Keratinocyte (primary cell): ENCODE measurements at regions not wholly inside any gene's neighbourhood (a gene's known extent, or its start where the extent isn't known, plus 50 kb on each side); places are given as distances from the start of the nearest gene placed in this dataset.

Experiments
- DNase-seq: peaks from one replicate; pipeline ENCODE4 v3.0.0-alpha.2; 2011; ENCODE audit warnings: low read depth, missing footprints, low spot score
- FAIRE-seq: peaks from 2 replicates; lab custom pipeline; 2011; peaks lifted over from hg19 to GRCh38; lab: Jason Lieb, UNC
- H2AFZ ChIP-seq: 2 replicates; pipeline ENCODE4 v1.6.0; 2012; ENCODE audit warnings: low read length, control low read depth, inconsistent platforms; ENCODE audit not compliant: control insufficient read depth
- H3K27ac ChIP-seq: 2 replicates; pipeline ENCODE4 v1.5.1; 2011; ENCODE audit warnings: low read length; ENCODE audit not compliant: control insufficient read depth, insufficient read depth
- H3K27me3 ChIP-seq: 3 replicates; pipeline ENCODE4 v1.6.0; 2011; ENCODE audit warnings: low read length; ENCODE audit not compliant: control insufficient read depth, insufficient read depth; ENCODE audit errors: extremely low read depth
- H3K36me3 ChIP-seq, 2 experiments: 2 replicates in 1 of 2; 3 replicates in 1 of 2; pipeline ENCODE4 v1.5.1; 2011; ENCODE audit warnings: low read length in 2 of 2, mild to moderate bottlenecking in 1 of 2; ENCODE audit not compliant: control insufficient read depth in 2 of 2, insufficient read depth in 2 of 2; ENCODE audit errors: extremely low read depth in 1 of 2
- H3K4me1 ChIP-seq: 3 replicates; pipeline ENCODE4 v1.5.1; 2011; ENCODE audit warnings: low read length; ENCODE audit not compliant: control insufficient read depth, insufficient read depth; ENCODE audit errors: extremely low read depth
- H3K4me2 ChIP-seq: 3 replicates; pipeline ENCODE4 v1.6.0; 2011; ENCODE audit warnings: low read depth, low read length; ENCODE audit not compliant: control insufficient read depth, insufficient read depth; ENCODE audit errors: extremely low read depth
- H3K4me3 ChIP-seq, 3 experiments: fragments of 200-600 bp in 1 of 3; sonication (generic) in 1 of 3; 2 replicates in 2 of 3; 3 replicates in 1 of 3; pipeline ENCODE4 v1.5.1; 2011 to 2016; ENCODE audit warnings: low read length in 3 of 3, mild to moderate bottlenecking in 3 of 3, control low read depth in 2 of 3, inconsistent platforms in 1 of 3, low read depth in 1 of 3, mixed read lengths in 1 of 3, mixed run types in 1 of 3, moderate library complexity in 1 of 3; ENCODE audit not compliant: control insufficient read depth in 2 of 3, insufficient read depth in 2 of 3; ENCODE audit errors: extremely low read depth in 1 of 3
- H3K79me2 ChIP-seq: 2 replicates; pipeline ENCODE4 v1.6.0; 2012; ENCODE audit warnings: low read length; ENCODE audit not compliant: control insufficient read depth, insufficient read depth
- H3K9ac ChIP-seq: 3 replicates; pipeline ENCODE4 v1.6.0; 2011; ENCODE audit warnings: low read length; ENCODE audit not compliant: control insufficient read depth, insufficient read depth; ENCODE audit errors: extremely low read depth
- H3K9me1 ChIP-seq: 3 replicates; pipeline ENCODE4 v1.6.0; 2011; ENCODE audit warnings: low read length; ENCODE audit not compliant: control insufficient read depth, insufficient read depth; ENCODE audit errors: extremely low read depth
- H3K9me3 ChIP-seq: 2 replicates; pipeline ENCODE4 v1.5.1; 2012; ENCODE audit warnings: low read depth, low read length; ENCODE audit not compliant: control insufficient read depth
- H4K20me1 ChIP-seq: 3 replicates; pipeline ENCODE4 v1.6.0; 2011; ENCODE audit warnings: low read length; ENCODE audit not compliant: control insufficient read depth, insufficient read depth; ENCODE audit errors: extremely low read depth
- EZH2 ChIP-seq: IDR thresholded peaks from one replicate; pipeline ENCODE4 v1.6.1; 2012; ENCODE audit warnings: inconsistent platforms, mild to moderate bottlenecking, low read length, moderate library complexity
- dilution Hi-C: fragments of 300-500 bp; cut with MboI; formaldehyde crosslinking; loops from one replicate; pipeline ENCODE4 v1.7.0; 2020; ENCODE audit warnings: low sequenced_read_pairs; ENCODE audit not compliant: extremely low pct_ligation_motif_present
- TF ChIP-seq, protein P1 (sequence below), 3 experiments: IDR thresholded peaks in 1 of 3; conservative IDR thresholded peaks in 1 of 3; optimal IDR thresholded peaks in 1 of 3; 2 replicates in 2 of 3; 3 replicates in 1 of 3; pipeline versions ENCODE3 to v1.5.1; 2011; ENCODE audit warnings: low read length in 3 of 3, mild to moderate bottlenecking in 3 of 3, moderate library complexity in 2 of 3, control low read depth in 1 of 3, inconsistent platforms in 1 of 3; ENCODE audit not compliant: insufficient read depth in 2 of 3; ENCODE audit errors: extremely low read depth in 1 of 3

- dilution Hi-C loops: no loop called here
- TF ChIP-seq EZH2: no peak
- TF ChIP-seq, protein P1, sequence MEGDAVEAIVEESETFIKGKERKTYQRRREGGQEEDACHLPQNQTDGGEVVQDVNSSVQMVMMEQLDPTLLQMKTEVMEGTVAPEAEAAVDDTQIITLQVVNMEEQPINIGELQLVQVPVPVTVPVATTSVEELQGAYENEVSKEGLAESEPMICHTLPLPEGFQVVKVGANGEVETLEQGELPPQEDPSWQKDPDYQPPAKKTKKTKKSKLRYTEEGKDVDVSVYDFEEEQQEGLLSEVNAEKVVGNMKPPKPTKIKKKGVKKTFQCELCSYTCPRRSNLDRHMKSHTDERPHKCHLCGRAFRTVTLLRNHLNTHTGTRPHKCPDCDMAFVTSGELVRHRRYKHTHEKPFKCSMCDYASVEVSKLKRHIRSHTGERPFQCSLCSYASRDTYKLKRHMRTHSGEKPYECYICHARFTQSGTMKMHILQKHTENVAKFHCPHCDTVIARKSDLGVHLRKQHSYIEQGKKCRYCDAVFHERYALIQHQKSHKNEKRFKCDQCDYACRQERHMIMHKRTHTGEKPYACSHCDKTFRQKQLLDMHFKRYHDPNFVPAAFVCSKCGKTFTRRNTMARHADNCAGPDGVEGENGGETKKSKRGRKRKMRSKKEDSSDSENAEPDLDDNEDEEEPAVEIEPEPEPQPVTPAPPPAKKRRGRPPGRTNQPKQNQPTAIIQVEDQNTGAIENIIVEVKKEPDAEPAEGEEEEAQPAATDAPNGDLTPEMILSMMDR (optimal IDR thresholded peaks at IDR 0.05 in 1 of 3, IDR thresholded peaks at IDR 0.05 in 1 of 3, conservative IDR thresholded peaks at IDR 0.05 in 1 of 3; ENCODE audit: extremely low read depth in 1 of 3, insufficient read depth in 2 of 3, low read length in 3 of 3): no peak
- no peak for DNase-seq
- Histone ChIP-seq H3K9me3 (no peaks in the 10 kb centered on the region), H3K4me1 (no peaks in the 10 kb centered on the region), H2AFZ (no peak overlapping the region), H3K79me2 (no peaks in the 10 kb centered on the region), H3K27me3 (no peaks in the 10 kb centered on the region), H3K4me3 (no peak overlapping the region), H3K9ac (no peak overlapping the region), H3K27ac (no peak overlapping the region), H3K36me3 (no peaks in the 10 kb centered on the region), H3K9me1 (no peaks in the 10 kb centered on the region), H4K20me1 (no peaks in the 10 kb centered on the region), H3K4me2 (no peak overlapping the region)
- no peak for FAIRE-seq
Measured at GRCh38 chr4:121243485-121243884, 79.4 kb upstream of the TNIP3 start.

DNA sequence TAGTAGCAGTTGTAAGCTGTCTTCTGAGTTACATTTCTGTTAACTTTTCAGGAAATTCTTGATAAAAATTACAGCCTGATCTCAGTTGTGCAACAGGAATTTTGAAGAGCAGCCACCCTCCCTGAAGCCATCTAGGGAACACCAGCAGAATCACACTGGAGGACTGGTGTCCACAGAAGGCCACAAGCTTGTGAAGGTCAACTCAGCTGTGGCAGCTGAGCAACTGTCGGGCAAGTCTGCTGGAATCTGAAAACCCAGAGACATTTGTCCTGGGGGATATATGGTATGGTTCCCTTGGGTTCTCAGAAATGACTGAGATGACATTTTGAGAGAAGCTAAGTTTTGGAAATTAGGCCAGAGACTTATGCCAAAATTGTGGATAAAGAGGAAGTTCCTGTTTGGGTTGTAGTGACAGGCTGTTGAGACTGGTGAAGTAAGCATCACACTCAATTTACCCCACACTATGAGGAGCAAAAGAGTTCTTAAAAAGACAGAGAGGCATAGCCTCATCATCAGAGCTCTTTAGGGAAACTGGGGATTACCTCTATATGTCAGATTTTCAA lies 78.1 kb upstream of the TNIP3 start:
- DNase-seq: no peak
- no peaks in the 10 kb centered on the region for H3K36me3 ChIP-seq
- no peak overlapping the region for H3K4me3 ChIP-seq
- dilution Hi-C loops: no loop called here
- H3K9me3 ChIP-seq: no peaks in the 10 kb centered on the region
- no peak overlapping the region for H3K27ac ChIP-seq
- H3K4me1 ChIP-seq: no peaks in the 10 kb centered on the region
- H3K9ac ChIP-seq: no peak overlapping the region
- no peak overlapping the region for H2AFZ ChIP-seq
- H3K4me2 ChIP-seq: no peak overlapping the region
- no peaks in the 10 kb centered on the region for H4K20me1 ChIP-seq
- FAIRE-seq: no peak
- TF ChIP-seq EZH2: no peak
- TF ChIP-seq, protein P1 (optimal IDR thresholded peaks at IDR 0.05 in 1 of 3, IDR thresholded peaks at IDR 0.05 in 1 of 3, conservative IDR thresholded peaks at IDR 0.05 in 1 of 3; ENCODE audit: extremely low read depth in 1 of 3, insufficient read depth in 2 of 3, low read length in 3 of 3): no peak
- H3K9me1 ChIP-seq: no peaks in the 10 kb centered on the region
- no peaks in the 10 kb centered on the region for H3K27me3 ChIP-seq
- H3K79me2 ChIP-seq: no peaks in the 10 kb centered on the region
